Stimulated activated CD4-positive, alpha-beta T cell treated with anti-CD3 and anti-CD28 coated beads, Interleukin-2, amount 100 ng/mL, for 4 hours (primary cell): ENCODE measurements at regions not wholly inside any gene's neighbourhood (a gene's known extent, or its start where the extent isn't known, plus 50 kb on each side); places are given as distances from the start of the nearest gene placed in this dataset.
"Not testable (repeated sequence)": the region's sequence is repeated elsewhere in the genome, so short reads cannot be mapped to it uniquely, and the experiment has no call there.

ENCODE experiments used
- DNase-seq: peaks from one replicate; pipeline ENCODE4 v3.0.0-alpha.2; 2020; ENCODE audit warnings: low read depth

- no peak for DNase-seq
Measured at GRCh38 chr6:33895296-33895695, 91.5 kb upstream of the MLN start.

- DNase-seq: no peak
Measured at GRCh38 chr6:33894438-33894837, 90.6 kb upstream of the MLN start.

- DNase-seq: no peak
Measured at GRCh38 chr6:33892581-33893346, 89.0 kb upstream of the MLN start.

- no peak for DNase-seq
Measured at GRCh38 chr6:33888664-33889200, 84.9 kb upstream of the MLN start.

GRCh38 chr6:33888183-33888582 lies 84.4 kb upstream of the MLN start:
- DNase-seq: no peak

- no peak for DNase-seq
Measured at GRCh38 chr6:33886673-33887144, 82.9 kb upstream of the MLN start.

GRCh38 chr6:33885132-33886057 lies 81.6 kb upstream of the MLN start:
- no peak for DNase-seq

- not testable (repeated sequence) for DNase-seq
Measured at GRCh38 chr6:33883621-33884020, 79.8 kb upstream of the MLN start.

GRCh38 chr6:33882154-33882553 lies 78.4 kb upstream of the MLN start:
- no peak for DNase-seq

GRCh38 chr6:33880766-33881165 lies 77.0 kb upstream of the MLN start:
- DNase-seq: no peak

GRCh38 chr6:33880104-33880678 lies 76.4 kb upstream of the MLN start:
- no peak for DNase-seq

GRCh38 chr6:33878562-33878961 lies 74.8 kb upstream of the MLN start:
- no peak for DNase-seq

- DNase-seq: no peak
Measured at GRCh38 chr6:33877982-33878535, 74.3 kb upstream of the MLN start.

GRCh38 chr6:33875696-33876095 lies 71.9 kb upstream of the MLN start:
- DNase-seq: no peak

GRCh38 chr6:33875141-33875581 lies 71.4 kb upstream of the MLN start:
- no peak for DNase-seq

GRCh38 chr6:33874136-33874760 lies 70.4 kb upstream of the MLN start:
- DNase-seq: no peak

GRCh38 chr6:33872761-33873160 lies 69.0 kb upstream of the MLN start:
- no peak for DNase-seq

- DNase-seq: no peak
Measured at GRCh38 chr6:33869826-33870423, 66.1 kb upstream of the MLN start.

- no peak for DNase-seq
Measured at GRCh38 chr6:33869121-33869520, 65.3 kb upstream of the MLN start.

- DNase-seq: no peak
Measured at GRCh38 chr6:33868141-33868540, 64.3 kb upstream of the MLN start.

GRCh38 chr6:33865478-33866077 lies 61.8 kb upstream of the MLN start:
- DNase-seq: no peak
